Left renal pelvis (tissue), 4 donors: ENCODE measurements at regions not wholly inside any gene's neighbourhood (a gene's known extent, or its start where the extent isn't known, plus 50 kb on each side); places are given as distances from the start of the nearest gene placed in this dataset.

Experiments
- DNase-seq, 4 donors: peaks; one replicate each; pipeline ENCODE4 v3.0.0-alpha.2; 2013; ENCODE audit warnings: low read depth in 4 of 4, low spot score in 3 of 4

DNA sequence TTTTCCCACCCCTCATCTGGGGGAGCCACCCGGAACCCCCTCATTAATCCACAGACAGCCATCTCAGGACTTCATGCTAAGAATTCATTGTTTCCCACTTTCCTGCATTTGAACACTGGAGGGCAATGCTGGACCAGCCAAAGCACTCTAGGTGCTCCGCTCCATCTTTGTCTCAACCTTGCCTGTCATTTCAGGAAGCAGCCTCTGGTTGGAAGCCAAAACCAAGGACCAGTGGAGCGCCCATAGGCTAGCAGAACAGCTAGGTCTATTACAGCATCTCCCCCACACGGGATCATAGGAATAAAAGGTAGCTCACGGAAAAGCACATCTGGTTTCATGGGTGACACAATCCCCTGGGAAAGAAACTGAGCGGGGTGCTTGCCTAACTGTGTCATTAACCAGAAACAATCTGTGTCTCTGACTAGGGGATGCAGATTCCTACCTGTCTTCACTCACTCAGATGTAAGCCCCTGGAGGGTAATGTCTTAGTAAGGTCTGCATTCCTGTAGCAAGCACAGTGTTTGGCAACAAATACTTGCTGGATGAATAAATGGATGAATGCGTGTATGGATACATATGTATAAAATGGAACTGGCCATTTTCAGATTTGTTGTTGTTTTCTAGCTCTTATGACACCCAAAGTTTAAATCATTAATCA, 197.0 kb downstream of the DAD1 start:
- peak; percentile 46 to 62 (median 61) for DNase-seq

DNA sequence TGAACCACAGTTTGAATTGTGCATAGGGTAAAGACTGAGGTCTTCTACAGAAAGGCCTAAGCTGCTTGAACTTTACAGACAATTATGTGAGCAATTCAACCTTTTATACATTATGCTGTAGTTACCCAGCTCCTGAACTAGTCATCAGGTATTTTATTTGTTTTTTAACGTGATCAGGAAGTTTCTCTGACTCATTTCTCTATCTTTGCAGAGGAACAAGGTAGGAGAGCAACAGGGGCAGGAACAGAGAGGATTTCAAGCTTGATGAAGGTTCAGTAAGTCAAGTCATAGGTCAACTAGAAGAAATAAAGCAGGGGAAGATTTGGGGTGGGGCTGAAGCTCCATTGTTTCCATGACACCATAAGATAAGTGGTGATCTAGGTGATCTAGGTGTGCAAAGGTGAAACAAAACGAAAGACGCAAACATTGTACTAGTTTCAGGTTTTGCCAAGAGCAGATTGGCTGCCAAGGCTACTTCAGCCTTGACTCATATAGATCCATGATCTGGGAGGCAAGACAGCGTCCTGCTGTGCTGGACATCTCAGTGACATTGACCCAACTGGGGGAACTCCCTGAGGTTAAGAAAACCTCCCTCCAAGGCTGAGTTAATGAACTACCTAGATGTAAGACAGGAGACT, 198.1 kb downstream of the DAD1 start:
- DNase-seq, result no peak

DNA sequence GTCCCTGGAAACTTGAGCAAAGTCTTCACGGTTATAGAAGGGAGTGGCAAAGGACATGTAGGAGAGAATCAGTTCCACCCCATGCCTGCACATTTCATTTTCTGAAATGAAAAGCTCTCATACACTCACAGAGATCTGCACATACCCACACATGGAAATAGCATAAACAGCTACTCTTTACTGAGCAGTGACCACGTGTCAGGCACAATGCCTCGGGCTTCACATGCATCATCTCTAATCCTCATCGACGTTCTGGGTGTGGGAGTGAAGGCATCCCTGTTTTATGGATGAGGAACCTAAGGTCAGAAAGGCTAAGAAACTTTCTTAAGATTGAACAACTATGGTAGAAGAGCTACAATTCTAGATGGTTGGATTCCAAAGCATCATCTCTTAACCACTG, 198.8 kb downstream of the DAD1 start:
- no peak for DNase-seq

DNA sequence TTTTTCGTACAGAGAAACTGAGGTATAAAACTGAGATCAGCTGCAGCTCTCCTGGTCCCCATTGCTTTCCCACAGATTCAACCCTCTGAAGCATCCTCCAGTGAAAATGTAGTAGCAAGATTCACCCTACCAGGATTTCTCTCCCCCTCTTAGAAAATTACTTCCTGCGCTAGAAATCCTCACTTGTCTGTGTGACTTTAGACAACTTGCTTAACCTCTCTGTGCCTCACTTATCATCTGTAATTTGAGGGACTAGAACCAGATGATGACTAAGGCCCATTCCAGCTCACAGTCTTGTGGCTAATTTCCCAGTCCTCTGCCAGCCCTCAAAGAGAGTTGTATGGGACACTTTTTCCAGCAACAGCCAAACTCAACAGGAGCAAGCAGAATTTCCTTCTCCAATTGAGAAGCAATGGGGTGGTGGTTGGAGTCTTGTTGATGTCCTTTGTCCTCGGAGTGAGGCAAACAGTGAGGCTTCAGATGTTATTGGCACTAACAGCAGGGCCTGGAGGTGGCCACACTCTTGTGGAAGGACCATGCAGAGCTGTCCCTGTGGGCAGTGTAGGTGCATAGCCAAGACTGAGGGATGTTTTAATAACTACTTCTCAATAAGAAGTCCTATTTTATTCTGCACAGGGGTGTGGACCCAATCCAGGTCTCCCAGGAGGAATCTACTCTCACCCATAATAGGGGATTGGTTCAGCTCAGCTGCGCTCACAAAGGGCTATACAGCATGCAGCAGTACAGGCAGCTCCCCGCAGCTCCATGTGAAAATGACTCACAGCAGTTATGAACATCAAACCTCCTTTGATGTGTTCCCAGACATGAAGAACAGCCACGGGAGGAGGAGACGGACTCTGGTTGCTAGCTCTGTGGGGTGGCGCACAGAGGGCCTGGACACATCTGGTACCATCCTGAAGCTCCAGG, 200.1 kb downstream of the DAD1 start:
- DNase-seq, result no peak

DNA sequence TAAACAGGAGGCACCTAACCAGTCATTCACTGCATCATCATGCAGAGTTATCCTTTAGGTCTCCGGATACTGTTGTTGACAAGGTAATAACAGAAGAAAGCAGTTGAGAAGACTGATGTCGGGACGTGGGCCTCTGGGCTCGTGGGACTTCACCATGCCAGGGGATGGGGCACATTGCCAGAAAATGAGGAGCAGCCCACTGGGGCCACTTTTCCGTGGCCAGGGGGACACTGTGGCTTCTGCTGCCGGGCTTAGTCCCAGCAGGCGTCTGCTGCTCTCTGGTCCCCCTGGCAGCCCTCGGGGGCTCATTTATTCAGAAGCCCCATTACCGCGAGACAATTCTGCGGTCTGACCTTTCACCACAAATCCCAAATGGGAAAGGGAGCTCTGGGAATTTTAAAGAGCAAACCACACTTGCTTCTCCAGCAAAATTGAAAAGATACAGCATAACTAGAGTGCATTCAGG, 201.2 kb downstream of the DAD1 start:
- no peak for DNase-seq

DNA sequence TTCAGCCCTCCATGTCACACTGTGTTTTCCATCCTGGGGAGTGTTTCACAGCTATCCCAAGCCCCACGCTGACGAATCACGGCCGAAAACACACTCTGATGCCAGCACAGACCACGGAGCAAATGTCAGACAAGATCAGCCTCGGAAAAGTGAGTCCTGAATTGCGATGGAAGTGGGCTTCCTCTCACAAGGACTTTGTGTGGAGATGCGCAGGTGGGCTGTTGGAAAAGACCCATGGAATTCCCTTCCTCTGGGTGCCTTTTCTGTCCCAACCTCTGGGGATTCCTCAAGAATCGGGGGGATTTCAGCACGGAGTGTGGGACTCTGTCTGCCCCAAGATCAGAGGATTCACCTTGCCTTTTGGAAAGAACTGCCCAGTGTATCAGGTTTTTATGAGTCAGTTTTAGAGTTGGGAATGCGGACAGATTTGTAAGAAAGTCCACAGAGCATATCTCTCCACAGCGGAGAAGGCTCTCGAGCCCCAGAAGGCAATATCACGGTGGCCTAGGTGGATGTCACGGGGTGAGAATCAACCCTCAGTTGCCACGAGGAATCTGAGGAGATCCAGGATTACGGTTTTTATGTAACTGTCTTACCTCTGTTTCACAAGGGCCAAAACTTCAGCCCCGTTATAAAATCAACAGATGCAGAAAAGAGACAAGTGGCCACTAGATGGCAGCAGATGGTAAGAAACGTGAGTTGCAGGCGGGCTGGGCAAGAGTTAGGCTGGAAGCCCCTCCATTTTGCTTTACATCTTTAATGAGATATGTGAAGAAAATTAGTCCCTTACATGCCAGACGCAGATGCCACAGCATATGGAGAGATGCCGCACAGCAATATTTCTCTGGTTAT, 201.9 kb downstream of the DAD1 start:
- peak; percentile 63 to 74 (median 72) for DNase-seq

DNA sequence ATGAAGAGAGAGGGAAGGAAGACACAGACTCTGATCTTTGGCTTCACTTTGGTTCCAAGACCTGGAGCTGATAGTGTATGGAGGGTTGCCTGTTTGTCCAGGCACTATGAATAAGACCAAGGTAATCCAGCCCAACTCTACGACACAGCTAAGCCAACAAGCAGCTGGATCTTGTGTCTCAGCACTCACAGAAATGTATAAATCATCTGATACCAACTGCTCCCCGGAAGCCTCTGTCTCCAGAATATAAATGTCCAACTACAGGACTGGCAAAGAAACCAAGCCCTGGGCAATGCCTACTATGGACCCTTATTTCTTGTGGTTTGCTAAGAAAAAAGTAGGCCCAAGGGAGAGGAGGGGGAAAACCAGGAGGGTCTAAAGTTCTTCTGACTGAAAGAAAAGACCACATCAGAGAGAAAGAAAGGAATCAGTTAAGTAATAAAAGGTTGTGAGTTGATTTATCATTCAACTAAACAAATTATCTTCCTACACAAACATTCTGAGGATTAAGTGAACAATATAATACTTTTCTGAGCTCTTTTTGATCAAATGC, 204.0 kb downstream of the DAD1 start:
- DNase-seq, result no peak

DNA sequence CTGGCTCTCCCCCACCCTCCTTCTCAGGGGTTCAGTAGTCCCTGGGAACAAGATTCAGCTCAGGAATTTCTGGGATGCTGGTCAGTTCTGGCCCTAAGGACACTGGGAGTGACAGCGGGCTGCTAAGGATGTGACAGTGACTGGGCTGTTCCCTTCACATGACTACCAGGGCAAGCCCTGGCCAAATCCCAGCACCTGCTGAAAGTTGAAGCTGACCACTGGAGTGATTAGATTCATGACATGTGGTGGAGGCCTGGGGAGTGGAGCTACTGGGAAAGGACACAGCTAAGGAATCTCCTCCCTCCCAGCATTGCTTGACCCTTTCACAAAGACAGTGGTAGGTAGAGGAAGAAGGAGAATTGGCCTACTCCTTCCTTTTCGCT, 204.9 kb downstream of the DAD1 start:
- DNase-seq, result no peak

DNA sequence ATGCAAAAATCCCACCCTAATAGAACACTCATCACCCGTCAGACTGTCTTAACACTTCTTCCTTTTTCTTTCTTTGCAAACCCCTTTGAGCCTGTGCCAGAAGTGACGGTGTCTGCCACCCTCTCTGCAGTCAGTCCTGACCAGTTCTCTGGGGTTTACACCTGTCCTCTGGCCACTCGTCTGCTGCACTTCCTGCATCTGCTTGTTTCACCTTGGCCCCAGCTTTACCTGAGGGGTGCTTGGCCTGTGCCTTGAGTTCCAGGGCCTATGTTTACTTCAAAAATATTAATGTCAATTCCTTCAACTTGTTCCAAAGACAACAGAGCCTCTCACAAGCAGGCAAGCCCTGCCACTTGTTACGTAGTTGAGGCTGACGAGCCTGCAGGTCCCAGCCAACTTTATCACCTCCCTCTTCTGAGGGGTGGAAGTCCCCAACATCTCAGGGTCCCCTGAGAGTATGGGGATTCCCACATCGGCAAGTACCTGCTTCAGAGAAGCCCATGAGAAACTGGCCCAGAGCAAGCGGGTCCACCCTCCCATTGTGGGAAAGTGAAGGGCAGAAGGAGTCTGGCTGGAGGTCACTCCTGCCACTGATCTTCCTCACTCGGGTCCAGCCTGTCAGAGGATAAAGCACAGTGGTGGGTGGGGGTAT, 205.4 kb downstream of the DAD1 start:
- DNase-seq, result no peak

DNA sequence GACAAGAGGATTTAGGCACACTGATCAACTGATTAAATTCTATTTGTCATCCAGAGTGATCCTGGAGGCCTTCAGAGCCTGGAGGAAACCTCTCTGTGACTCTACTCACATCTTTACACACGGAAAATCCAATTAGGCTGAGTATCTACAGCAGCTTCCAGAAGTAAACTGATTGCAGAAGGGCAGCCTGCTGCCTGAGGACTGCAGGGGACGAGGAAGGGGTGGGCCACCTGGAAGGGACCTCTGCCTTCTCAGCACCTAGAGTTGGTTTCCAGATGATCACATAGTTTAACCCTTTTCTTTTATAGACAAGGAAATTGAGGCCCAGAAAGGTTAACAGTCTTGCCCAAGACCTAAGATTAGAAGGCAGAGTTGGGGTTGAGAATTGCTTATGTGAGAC, 206.1 kb downstream of the DAD1 start:
- DNase-seq, result no peak

DNA sequence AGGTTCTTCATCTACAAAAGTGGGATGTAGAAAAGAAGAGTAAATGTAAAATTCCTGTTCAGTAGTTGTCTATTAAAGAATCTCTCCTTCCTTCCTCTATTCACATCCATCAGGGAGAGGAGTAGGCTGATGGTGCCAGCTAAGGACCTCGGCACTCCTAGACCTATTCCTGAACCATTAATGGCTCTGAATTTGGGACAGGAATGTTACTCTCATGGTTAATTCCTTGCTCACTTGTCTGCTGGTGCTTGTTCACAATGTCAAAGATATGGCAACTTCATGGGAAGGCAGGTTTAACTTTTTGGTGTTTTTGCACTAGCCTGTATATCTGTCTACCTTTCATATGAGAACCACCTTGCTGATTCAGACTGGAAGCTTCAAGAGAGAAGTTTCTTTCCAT, 206.6 kb downstream of the DAD1 start:
- no peak for DNase-seq

DNA sequence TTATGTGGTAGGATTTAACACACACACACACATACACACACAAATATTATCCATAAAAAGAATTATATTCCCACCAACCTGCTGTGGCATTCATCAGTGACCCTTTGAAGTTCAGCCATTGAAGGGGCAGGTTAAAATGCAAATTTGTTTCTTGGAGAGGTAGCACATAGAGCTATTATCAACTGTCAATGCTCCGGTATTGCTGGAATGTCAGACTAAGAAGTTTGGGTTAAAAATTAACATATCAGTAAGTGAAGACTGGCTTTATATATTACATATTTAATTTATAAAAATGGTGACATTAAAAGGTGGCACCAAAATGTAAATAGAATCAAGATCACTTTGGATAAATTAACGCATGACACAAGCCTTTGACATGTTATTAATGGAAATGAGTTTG, 207.3 kb downstream of the DAD1 start:
- DNase-seq, result no peak

DNA sequence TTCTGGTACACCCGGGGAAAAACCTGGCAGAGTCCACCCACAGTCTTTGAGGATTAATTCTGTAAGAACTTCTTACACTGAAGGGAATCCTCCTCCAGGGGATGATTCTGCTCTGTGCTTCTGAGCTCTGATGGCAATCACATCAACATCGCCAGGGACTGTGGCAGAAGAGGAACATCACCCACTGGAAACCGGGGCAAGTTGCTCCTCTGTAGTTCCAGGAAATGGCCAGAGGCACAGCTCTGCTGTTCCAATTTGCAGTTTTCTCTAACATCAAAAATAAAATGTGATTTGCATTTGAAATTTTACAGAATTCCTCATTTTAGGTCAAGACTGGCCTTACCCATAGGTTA, 207.6 kb downstream of the DAD1 start:
- no peak for DNase-seq

DNA sequence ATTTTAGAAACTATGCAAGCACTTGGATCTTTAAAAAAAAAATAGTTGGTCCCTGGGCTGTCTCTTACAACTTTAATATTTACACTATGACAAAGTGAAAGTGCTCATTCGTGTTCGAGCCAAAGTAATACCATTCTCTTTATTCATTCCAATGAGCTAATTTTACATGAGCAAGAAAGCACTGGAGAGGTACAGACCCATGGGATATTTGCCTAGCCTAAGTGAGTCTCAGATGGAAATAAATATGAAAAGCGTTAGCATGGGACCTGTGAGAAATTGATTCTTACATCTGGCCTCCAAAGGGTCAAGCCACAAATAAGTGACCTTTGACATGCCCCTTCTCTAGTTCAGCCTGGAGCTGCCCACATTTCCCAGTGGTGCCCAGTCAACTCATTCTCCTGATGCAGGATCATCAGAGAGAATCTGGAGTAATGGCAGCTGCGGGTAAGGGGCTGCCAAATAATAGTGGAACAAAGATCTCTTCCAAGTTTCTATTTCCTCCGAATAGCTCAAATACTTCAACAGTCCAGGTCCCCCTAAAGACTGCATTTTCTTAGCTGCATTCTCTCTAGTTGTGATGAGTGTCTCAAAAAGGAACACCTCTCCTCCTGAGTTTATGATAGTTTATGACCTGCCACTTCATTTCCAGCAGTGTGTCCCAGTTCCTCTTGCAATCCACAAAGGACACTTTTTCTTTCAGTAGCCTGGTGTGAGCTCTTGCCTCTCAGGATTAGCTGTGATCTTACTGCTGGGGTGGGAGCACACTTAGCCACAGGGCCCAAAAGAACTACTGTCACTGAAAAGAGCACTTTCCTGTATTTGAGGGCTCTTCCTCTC, 208.2 kb downstream of the DAD1 start:
- DNase-seq, result no peak

DNA sequence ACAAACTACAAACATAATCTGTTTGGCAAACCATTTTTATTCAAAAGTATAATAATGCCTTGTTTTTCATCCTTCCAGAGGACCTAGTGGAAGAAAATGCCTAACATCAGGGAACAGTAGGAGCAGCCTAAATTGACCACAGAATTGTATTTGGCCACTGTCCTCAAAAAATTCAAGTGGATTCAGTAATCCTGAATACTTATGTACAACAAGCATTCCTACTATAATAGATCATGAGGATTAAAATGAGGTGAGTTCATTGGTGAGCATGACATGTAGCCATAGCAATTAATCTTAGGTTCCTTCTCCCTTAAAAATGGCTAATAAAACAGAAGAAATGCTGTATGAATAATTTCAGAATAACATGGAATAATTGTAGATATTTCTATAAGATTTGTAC, 209.3 kb downstream of the DAD1 start:
- DNase-seq, result no peak

DNA sequence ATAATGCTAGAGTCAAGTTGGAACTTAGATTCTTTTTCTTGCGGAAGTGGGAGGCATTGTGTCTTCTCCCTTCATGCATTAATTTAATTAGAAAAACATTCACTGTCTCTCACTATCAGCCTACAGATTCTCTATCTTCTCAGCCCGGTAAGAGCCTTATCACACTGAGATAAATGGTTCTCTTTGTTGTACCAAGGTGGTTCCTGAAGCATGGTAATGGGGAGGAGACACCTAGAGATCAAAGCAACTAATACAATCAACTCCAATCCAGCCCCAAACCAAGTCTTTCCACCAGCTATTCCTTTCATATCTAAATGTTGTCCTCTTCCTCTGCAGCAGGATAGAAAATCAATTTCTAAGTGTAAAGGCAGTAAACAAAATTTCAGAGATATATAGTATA, 210.8 kb downstream of the DAD1 start:
- DNase-seq, result no peak

DNA sequence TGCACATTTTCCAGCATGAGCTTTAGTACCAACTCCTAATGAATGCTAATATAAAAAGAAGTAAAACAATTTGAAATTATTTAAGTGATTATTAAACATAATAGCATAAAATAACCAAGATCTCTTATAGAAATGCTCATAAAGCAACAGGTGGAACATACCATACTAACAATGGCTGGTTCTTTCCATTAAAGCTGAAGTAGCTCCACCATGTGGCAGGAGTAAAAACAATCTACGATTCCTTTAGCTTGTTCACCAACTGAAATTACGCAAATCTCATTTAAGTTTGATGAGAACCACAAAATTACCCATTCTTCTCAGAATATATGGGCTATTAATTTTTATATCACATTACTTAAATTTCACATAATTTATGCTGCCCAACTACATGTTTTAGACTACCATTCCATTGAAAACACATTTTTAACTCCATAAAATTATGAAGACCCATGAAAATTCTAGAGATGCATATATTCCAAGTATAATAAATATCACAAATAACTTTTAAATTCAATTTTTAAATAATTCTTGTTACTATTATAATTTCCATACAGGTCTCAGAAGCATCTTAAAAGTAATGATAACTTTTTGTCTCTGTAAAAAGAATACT, 213.6 kb downstream of the DAD1 start:
- peak in 1 of 4 donors; percentile 42 for DNase-seq

DNA sequence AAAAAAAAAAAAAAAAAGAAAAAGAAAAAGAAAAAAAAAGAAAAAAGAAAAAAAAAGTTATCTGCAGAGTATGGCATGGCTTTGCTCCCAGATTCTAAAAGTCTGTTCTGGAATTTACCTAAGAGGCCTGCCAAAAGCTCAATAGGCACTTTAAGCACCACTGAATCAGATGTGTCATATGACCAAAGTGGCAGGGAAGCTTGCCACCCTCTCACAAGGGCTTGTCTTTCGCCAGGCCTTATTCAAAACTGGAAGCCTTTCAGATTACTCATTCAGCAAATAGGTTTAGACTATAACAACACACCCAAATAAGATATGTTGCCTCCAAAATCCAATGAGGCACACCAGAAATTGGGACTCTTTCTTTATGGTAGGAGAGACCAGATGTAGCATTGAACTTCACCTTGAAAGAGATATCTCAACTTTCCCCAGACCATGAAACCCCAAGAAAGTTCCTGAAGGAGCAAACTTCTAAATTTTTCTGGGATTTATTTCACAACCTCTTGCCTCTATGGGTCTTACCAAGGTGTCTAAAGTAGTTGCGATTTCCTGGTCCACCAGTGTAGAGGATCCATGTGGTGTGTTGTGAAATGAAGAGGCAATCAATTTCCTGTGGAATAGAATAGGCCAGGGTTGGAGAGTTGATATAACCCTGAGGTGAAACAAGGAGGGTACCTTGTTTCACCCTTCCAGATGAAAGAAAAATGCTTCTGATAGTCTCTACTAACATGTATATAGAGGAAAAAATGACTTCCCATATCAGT, 218.8 kb downstream of the DAD1 start:
- no peak for DNase-seq
